DOHH2 (cell line): ENCODE measurements at regions not wholly inside any gene's neighbourhood (a gene's known extent, or its start where the extent isn't known, plus 50 kb on each side); places are given as distances from the start of the nearest gene placed in this dataset.

Experiments used
- H3F3A ChIP-seq: fragments of 200-600 bp; sonication (generic), shearing (Covaris generic); 2 replicates; pipeline ENCODE4 v1.6.0; 2016; ENCODE audit warnings: antibody characterized with exemption, mild to moderate bottlenecking; ENCODE audit not compliant: control insufficient read depth, insufficient read depth
- H3K27ac ChIP-seq: fragments of 200-600 bp; sonication (generic); 2 replicates; pipeline ENCODE4 v1.5.1; 2014; ENCODE audit warnings: low read depth, mild to moderate bottlenecking, low read length, moderate library complexity
- H3K27me3 ChIP-seq: fragments of 200-600 bp; sonication (generic); 2 replicates; pipeline ENCODE4 v1.6.1; 2014; ENCODE audit warnings: mild to moderate bottlenecking, low read length, mixed read lengths; ENCODE audit not compliant: control insufficient read depth
- H3K36me3 ChIP-seq: fragments of 200-600 bp; sonication (generic); 2 replicates; pipeline ENCODE4 v1.6.1; 2014; ENCODE audit warnings: mild to moderate bottlenecking, low read length, moderate library complexity, mixed read lengths; ENCODE audit not compliant: control insufficient read depth
- H3K4me1 ChIP-seq: fragments of 200-600 bp; sonication (generic); 2 replicates; pipeline ENCODE4 v1.6.1; 2014; ENCODE audit warnings: mild to moderate bottlenecking, low read length, mixed read lengths; ENCODE audit not compliant: control insufficient read depth
- H3K4me2 ChIP-seq: fragments of 200-600 bp; sonication (generic); 2 replicates; pipeline ENCODE4 v1.6.0; 2014; ENCODE audit warnings: mild to moderate bottlenecking, low read length, moderate library complexity
- H3K4me3 ChIP-seq: fragments of 200-600 bp; sonication (generic); 2 replicates; pipeline ENCODE4 v1.5.1; 2014; ENCODE audit warnings: mild to moderate bottlenecking, low read length, mixed read lengths
- H3K79me2 ChIP-seq: fragments of 200-600 bp; sonication (generic); 2 replicates; pipeline ENCODE4 v1.6.1; 2014; ENCODE audit warnings: mild to moderate bottlenecking, low read length, mixed read lengths; ENCODE audit not compliant: control insufficient read depth
- H3K9me2 ChIP-seq: fragments of 200-600 bp; sonication (generic); replicated peaks from 2 replicates; pipeline ENCODE4 v1.6.1; 2014; ENCODE audit warnings: mild to moderate bottlenecking, low read length, mixed read lengths; ENCODE audit not compliant: control insufficient read depth
- H3K9me3 ChIP-seq: fragments of 200-600 bp; sonication (generic); 2 replicates; pipeline ENCODE4 v1.6.1; 2014; ENCODE audit warnings: antibody characterized with exemption, low read length, mixed read lengths; ENCODE audit not compliant: control insufficient read depth, insufficient read depth
- H4K20me1 ChIP-seq: fragments of 200-600 bp; sonication (generic); 2 replicates; pipeline ENCODE4 v1.6.0; 2014; ENCODE audit warnings: low read depth, mild to moderate bottlenecking, antibody characterized with exemption, low read length, moderate library complexity; ENCODE audit not compliant: control insufficient read depth, insufficient read depth
- CTCF ChIP-seq: fragments of 200-600 bp; sonication (generic); IDR thresholded peaks from one replicate; pipeline ENCODE4 v1.5.1; 2014; ENCODE audit warnings: antibody characterized with exemption, mild to moderate bottlenecking, low read depth, low read length; ENCODE audit not compliant: poor library complexity, severe bottlenecking
- EZH2phosphoT487 ChIP-seq: fragments of 200-600 bp; sonication (generic); IDR thresholded peaks from 2 replicates; pipeline ENCODE4 v1.6.1; 2017; ENCODE audit warnings: borderline replicate concordance, mild to moderate bottlenecking, antibody characterized with exemption, low read length, moderate library complexity, mixed read lengths

GRCh38 chr14:104510216-104510615 lies 69.3 kb upstream of the C14orf180 start:
- Histone ChIP-seq H4K20me1 (no peaks in the 10 kb centered on the region), H3K27ac (no peak overlapping the region), H3K27me3 (no peaks in the 10 kb centered on the region), H3K4me1 (no peaks in the 10 kb centered on the region), H3K9me2 (no peaks in the 10 kb centered on the region), H3K9me3 (no peaks in the 10 kb centered on the region), H3K4me3 (no peak overlapping the region), H3K79me2 (no peaks in the 10 kb centered on the region), H3K36me3 (no peaks in the 10 kb centered on the region), H3F3A (no peaks in the 10 kb centered on the region), H3K4me2 (no peak overlapping the region)
- TF ChIP-seq EZH2phosphoT487: no peak
- TF ChIP-seq CTCF: no peak

- Histone ChIP-seq H3K4me2 (no peak overlapping the region), H3K36me3 (no peaks in the 10 kb centered on the region), H3F3A (no peaks in the 10 kb centered on the region), H3K27ac (no peak overlapping the region), H3K9me3 (no peaks in the 10 kb centered on the region), H3K27me3 (no peaks in the 10 kb centered on the region), H3K9me2 (no peaks in the 10 kb centered on the region), H3K4me1 (no peaks in the 10 kb centered on the region), H3K4me3 (no peak overlapping the region), H3K79me2 (no peaks in the 10 kb centered on the region), H4K20me1 (no peaks in the 10 kb centered on the region)
- TF ChIP-seq CTCF (no peak), EZH2phosphoT487 (no peak)
These were observed 68.6 kb upstream of the C14orf180 start for GRCh38 chr14:104510794-104511611.

GRCh38 chr14:104512061-104512460 lies 67.5 kb upstream of the C14orf180 start:
- H4K20me1 ChIP-seq: no peaks in the 10 kb centered on the region
- no peaks in the 10 kb centered on the region for H3K79me2 ChIP-seq
- H3K9me2 ChIP-seq: no peaks in the 10 kb centered on the region
- no peaks in the 10 kb centered on the region for H3K9me3 ChIP-seq
- no peaks in the 10 kb centered on the region for H3K36me3 ChIP-seq
- H3K27ac ChIP-seq: no peak overlapping the region
- no peak overlapping the region for H3K4me2 ChIP-seq
- H3K4me1 ChIP-seq: no peaks in the 10 kb centered on the region
- TF ChIP-seq CTCF: no peak
- TF ChIP-seq EZH2phosphoT487: no peak
- H3K4me3 ChIP-seq: no peak overlapping the region
- no peaks in the 10 kb centered on the region for H3K27me3 ChIP-seq
- no peaks in the 10 kb centered on the region for H3F3A ChIP-seq
